ENCODE measurements at regions not wholly inside any gene's neighbourhood (a gene's known extent, or its start where the extent isn't known, plus 50 kb on each side); places are given as distances from the start of the nearest gene placed in this dataset.

- no peaks in the 10 kb centered on the region for H3K4me1 ChIP-seq
- H3K4me3 ChIP-seq, result no peak overlapping the region
- intact Hi-C loops (cut with DNase I), result no loop called here
- no peak for TF ChIP-seq CTCF (IDR thresholded peaks at IDR 0.05)
- 67 to 71% methylated on average over 3 of the region's 3 CpGs for WGBS, 2 donors
- FAIRE-seq, result no peak
- H3K27ac ChIP-seq, result no peak overlapping the region
- no peaks in the 10 kb centered on the region for H3K36me3 ChIP-seq
- no peak for DNase-seq
- no peak for ATAC-seq
- no peaks in the 10 kb centered on the region for H3K27me3 ChIP-seq
- H3K9me3 ChIP-seq, result no peaks in the 10 kb centered on the region
These were observed 393.3 kb upstream of the AUTS2 start for GRCh38 chr7:69204943-69205342.

GRCh38 chr7:69205581-69205980, 392.7 kb upstream of the AUTS2 start:
- Histone ChIP-seq H3K4me3 (no peak overlapping the region), H3K27ac (no peak overlapping the region), H3K27me3 (no peaks in the 10 kb centered on the region), H3K4me1 (no peaks in the 10 kb centered on the region), H3K9me3 (no peaks in the 10 kb centered on the region), H3K36me3 (no peaks in the 10 kb centered on the region)
- intact Hi-C loops (cut with DNase I), result no loop called here
- no peak for TF ChIP-seq CTCF (IDR thresholded peaks at IDR 0.05)
- FAIRE-seq (no peak), ATAC-seq (no peak), DNase-seq (no peak)

- no peak for FAIRE-seq
- H3K27ac ChIP-seq, result no peak overlapping the region
- H3K27me3 ChIP-seq, result no peaks in the 10 kb centered on the region
- no peak for TF ChIP-seq CTCF (IDR thresholded peaks at IDR 0.05)
- intact Hi-C loops (cut with DNase I), result no loop called here
- no peak for ATAC-seq
- H3K4me3 ChIP-seq, result no peak overlapping the region
- WGBS, 2 donors, result 61 to 78% methylated on average over 6 of the region's 6 CpGs
- no peaks in the 10 kb centered on the region for H3K9me3 ChIP-seq
- no peaks in the 10 kb centered on the region for H3K4me1 ChIP-seq
- DNase-seq, result no peak
- H3K36me3 ChIP-seq, result no peaks in the 10 kb centered on the region
These were observed 390.0 kb upstream of the AUTS2 start for GRCh38 chr7:69208276-69208675.

- no peaks in the 10 kb centered on the region for H3K27me3 ChIP-seq
- ATAC-seq, result no peak
- TF ChIP-seq CTCF (IDR thresholded peaks at IDR 0.05), result no peak
- no peaks in the 10 kb centered on the region for H3K9me3 ChIP-seq
- no peak overlapping the region for H3K4me3 ChIP-seq
- intact Hi-C loops (cut with DNase I), result no loop called here
- H3K4me1 ChIP-seq, result no peaks in the 10 kb centered on the region
- WGBS, 2 donors, result 74 to 88% methylated on average over 6 of the region's 6 CpGs
- FAIRE-seq, result no peak
- no peaks in the 10 kb centered on the region for H3K36me3 ChIP-seq
- no peak for DNase-seq
- H3K27ac ChIP-seq, result no peak overlapping the region
These were observed 389.4 kb upstream of the AUTS2 start for GRCh38 chr7:69208848-69209247.

- DNase-seq (no peak), ATAC-seq (no peak), FAIRE-seq (no peak)
- no peaks in the 10 kb centered on the region for H3K36me3 ChIP-seq
- H3K9me3 ChIP-seq, result no peaks in the 10 kb centered on the region
- no peaks in the 10 kb centered on the region for H3K4me1 ChIP-seq
- WGBS, 2 donors, result 55 to 64% methylated on average over 10 of the region's 10 CpGs
- H3K4me3 ChIP-seq, result no peak overlapping the region
- TF ChIP-seq CTCF (IDR thresholded peaks at IDR 0.05), result no peak
- intact Hi-C loops (cut with DNase I), result no loop called here
- no peaks in the 10 kb centered on the region for H3K27me3 ChIP-seq
- no peak overlapping the region for H3K27ac ChIP-seq
These were observed 386.9 kb upstream of the AUTS2 start for GRCh38 chr7:69211336-69211735.

Measured in pancreas (tissue), 10 donors.